ENCODE measurements at regions not wholly inside any gene's neighbourhood (a gene's known extent, or its start where the extent isn't known, plus 50 kb on each side); places are given as distances from the start of the nearest gene placed in this dataset.

DNA sequence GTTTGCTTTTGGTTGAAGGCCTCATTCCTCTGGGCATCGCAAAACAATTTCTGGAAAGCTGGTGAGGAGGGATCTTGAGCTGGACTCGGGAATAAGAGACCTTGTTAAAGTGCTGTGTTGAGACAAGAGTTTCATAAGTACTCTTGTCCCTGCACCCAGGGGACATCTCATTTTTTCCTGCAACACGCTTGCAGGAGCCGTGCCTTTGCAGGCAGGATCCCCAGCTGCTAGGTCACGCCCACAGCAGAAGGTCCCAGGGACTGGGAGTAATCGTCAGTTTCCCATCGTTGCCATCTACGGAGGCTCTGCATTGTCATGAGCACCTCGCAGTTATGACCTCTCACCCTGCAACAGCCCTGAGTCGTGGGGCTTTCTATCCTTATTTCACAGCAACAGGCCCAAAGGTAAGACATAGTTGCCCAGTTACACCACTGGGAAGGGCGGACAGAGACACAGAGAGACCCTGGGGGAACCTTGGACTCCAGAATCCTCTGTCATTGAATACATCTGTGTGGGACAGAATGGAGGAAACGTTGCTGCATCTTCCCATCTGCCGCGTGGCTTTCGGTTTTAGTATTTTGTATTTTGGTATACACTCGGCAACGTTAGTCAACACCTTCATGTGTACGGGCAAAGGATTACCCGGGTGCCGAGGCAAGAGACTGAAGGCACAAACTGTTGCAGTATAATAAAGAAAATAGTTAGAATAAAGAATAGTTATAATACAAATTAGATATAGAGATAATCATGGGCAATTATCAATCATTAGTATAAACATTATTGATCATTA lies 60.4 kb upstream of the DMRTB1 start:
- no peak for TF ChIP-seq SP1 (IDR thresholded peaks at IDR 0.05)
- TF ChIP-seq BHLHE40 (IDR thresholded peaks at IDR 0.05; ENCODE audit: borderline replicate concordance) = no peak
- no peak for TF ChIP-seq FOXA1 (IDR thresholded peaks at IDR 0.05)
- no peak for TF ChIP-seq ELF4 (IDR thresholded peaks at IDR 0.05)
- TF ChIP-seq, protein P1, sequence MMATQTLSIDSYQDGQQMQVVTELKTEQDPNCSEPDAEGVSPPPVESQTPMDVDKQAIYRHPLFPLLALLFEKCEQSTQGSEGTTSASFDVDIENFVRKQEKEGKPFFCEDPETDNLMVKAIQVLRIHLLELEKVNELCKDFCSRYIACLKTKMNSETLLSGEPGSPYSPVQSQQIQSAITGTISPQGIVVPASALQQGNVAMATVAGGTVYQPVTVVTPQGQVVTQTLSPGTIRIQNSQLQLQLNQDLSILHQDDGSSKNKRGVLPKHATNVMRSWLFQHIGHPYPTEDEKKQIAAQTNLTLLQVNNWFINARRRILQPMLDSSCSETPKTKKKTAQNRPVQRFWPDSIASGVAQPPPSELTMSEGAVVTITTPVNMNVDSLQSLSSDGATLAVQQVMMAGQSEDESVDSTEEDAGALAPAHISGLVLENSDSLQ (IDR thresholded peaks at IDR 0.05) = no peak
- no peak for TF ChIP-seq ZNF384 (IDR thresholded peaks at IDR 0.05)
- no peak for TF ChIP-seq L3MBTL2 (conservative IDR thresholded peaks at IDR 0.05)
- TF ChIP-seq CTBP1 (IDR thresholded peaks at IDR 0.05; ENCODE audit: borderline replicate concordance) = no peak
- no peak for TF ChIP-seq FOXM1 (IDR thresholded peaks at IDR 0.05; ENCODE audit: borderline replicate concordance)
- TF ChIP-seq FOXK2 (IDR thresholded peaks at IDR 0.05) = no peak
- TF ChIP-seq NFRKB (IDR thresholded peaks at IDR 0.05) = no peak
